Tibial nerve (tissue), 4 donors: ENCODE measurements at regions not wholly inside any gene's neighbourhood (a gene's known extent, or its start where the extent isn't known, plus 50 kb on each side); places are given as distances from the start of the nearest gene placed in this dataset.

ENCODE experiments used
- EP300 ChIP-seq, 2 donors: sonication (generic); formaldehyde crosslinking; IDR thresholded peaks; one replicate each; pipeline ENCODE4 v1.6.1; 2017; ENCODE audit warnings: antibody characterized with exemption in 2 of 2, mild to moderate bottlenecking in 1 of 2
- POLR2A ChIP-seq, 2 donors: fragments of 450-650 bp; IDR thresholded peaks; one replicate each; pipeline ENCODE4 v1.6.1; 2017; ENCODE audit warnings: antibody characterized with exemption in 2 of 2, mild to moderate bottlenecking in 2 of 2, moderate library complexity in 2 of 2
- TF ChIP-seq, protein P1 (sequence below), 5 experiments: fragments of 200-600 bp in 3 of 5; fragments of 450-650 bp in 2 of 5; sonication (generic) in 3 of 5; IDR thresholded peaks; one replicate each; pipeline ENCODE4 v1.5.1; 2016 to 2019; ENCODE audit warnings: antibody characterized with exemption in 5 of 5, mild to moderate bottlenecking in 3 of 5, moderate library complexity in 2 of 5

DNA sequence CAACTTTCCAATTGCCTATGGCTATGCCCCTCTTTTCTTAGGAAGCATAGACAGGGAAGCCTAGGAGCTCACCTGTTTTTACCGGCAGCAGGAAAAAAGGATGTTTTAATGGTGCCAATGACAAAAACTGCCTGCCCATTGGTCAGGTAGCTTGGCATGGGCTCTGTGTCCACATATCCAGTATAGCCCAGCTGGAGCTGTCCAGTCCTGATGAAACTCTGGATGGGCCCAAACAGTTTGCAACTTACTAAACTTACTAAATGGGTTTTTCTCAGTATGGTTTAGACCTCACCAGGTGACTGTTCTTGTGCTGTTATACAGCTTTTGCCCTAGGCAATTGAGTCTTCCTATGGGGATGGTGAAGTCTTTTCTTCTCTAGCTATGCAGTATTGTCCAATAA lies 711.2 kb downstream of the AMY1C start:
- TF ChIP-seq, protein P1, sequence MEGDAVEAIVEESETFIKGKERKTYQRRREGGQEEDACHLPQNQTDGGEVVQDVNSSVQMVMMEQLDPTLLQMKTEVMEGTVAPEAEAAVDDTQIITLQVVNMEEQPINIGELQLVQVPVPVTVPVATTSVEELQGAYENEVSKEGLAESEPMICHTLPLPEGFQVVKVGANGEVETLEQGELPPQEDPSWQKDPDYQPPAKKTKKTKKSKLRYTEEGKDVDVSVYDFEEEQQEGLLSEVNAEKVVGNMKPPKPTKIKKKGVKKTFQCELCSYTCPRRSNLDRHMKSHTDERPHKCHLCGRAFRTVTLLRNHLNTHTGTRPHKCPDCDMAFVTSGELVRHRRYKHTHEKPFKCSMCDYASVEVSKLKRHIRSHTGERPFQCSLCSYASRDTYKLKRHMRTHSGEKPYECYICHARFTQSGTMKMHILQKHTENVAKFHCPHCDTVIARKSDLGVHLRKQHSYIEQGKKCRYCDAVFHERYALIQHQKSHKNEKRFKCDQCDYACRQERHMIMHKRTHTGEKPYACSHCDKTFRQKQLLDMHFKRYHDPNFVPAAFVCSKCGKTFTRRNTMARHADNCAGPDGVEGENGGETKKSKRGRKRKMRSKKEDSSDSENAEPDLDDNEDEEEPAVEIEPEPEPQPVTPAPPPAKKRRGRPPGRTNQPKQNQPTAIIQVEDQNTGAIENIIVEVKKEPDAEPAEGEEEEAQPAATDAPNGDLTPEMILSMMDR (IDR thresholded peaks at IDR 0.05), result no peak
- no peak for TF ChIP-seq EP300 (IDR thresholded peaks at IDR 0.05)
- no peak for TF ChIP-seq POLR2A (IDR thresholded peaks at IDR 0.05)
